Prostate gland (tissue), 2 donors: ENCODE measurements at regions not wholly inside any gene's neighbourhood (a gene's known extent, or its start where the extent isn't known, plus 50 kb on each side); places are given as distances from the start of the nearest gene placed in this dataset.

Experiments used
- POLR2A ChIP-seq: fragments of 450-650 bp; IDR thresholded peaks from one replicate; pipeline ENCODE4 v1.6.1; 2016; ENCODE audit warnings: antibody characterized with exemption, mild to moderate bottlenecking
- POLR2AphosphoS5 ChIP-seq: sonication (generic); formaldehyde crosslinking; IDR thresholded peaks from one replicate; pipeline ENCODE4 v1.6.1; 2017; ENCODE audit warnings: antibody characterized with exemption
- TF ChIP-seq, protein P1 (sequence below), 4 experiments: fragments of 200-600 bp in 2 of 4; fragments of 450-650 bp in 2 of 4; sonication (generic) in 2 of 4; IDR thresholded peaks; 1 replicate in 3 of 4; 2 replicates in 1 of 4; pipeline ENCODE4 v1.5.1; 2016 to 2019; ENCODE audit warnings: antibody characterized with exemption in 4 of 4, mild to moderate bottlenecking in 2 of 4, moderate library complexity in 2 of 4

DNA sequence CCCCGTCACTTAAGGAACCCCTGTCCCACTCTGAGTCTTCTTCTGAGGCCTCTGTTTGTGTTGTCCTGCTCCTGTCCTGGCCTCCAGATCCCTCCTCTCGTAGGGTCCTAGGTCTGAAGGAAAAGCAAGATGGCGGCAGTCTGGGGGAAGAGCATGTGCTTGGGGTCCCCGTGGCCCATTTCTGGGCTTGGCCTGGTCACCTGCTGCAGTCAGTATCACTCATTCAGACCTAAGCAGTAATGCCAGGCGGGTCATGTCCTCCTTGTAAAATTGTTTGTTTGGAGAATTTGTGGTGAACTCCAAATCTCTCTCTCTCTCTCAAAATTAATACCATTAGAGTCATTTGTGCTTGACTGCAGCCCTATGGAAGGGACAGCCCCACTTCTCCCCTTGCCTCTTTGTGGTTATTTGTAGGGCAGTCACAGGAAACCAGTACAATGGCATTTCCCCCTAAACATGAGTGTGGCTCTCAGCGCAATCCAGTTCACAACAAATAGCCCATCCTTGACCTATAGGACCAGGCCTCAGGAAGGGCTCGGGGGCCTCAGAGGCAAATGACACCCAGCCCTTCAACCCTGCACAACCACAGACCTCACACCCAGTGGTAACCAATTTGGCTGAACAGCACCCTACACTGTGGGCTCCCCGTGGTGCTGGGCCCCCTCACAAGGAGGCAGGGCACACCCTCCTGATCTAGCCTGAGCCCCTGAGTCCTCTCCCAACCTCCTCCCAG lies 173.5 kb downstream of the OR4M2 start:
- TF ChIP-seq POLR2AphosphoS5, result no peak
- TF ChIP-seq, protein P1, sequence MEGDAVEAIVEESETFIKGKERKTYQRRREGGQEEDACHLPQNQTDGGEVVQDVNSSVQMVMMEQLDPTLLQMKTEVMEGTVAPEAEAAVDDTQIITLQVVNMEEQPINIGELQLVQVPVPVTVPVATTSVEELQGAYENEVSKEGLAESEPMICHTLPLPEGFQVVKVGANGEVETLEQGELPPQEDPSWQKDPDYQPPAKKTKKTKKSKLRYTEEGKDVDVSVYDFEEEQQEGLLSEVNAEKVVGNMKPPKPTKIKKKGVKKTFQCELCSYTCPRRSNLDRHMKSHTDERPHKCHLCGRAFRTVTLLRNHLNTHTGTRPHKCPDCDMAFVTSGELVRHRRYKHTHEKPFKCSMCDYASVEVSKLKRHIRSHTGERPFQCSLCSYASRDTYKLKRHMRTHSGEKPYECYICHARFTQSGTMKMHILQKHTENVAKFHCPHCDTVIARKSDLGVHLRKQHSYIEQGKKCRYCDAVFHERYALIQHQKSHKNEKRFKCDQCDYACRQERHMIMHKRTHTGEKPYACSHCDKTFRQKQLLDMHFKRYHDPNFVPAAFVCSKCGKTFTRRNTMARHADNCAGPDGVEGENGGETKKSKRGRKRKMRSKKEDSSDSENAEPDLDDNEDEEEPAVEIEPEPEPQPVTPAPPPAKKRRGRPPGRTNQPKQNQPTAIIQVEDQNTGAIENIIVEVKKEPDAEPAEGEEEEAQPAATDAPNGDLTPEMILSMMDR (IDR thresholded peaks at IDR 0.05), result no peak
- no peak for TF ChIP-seq POLR2A
